ENCODE measurements at regions not wholly inside any gene's neighbourhood (a gene's known extent, or its start where the extent isn't known, plus 50 kb on each side); places are given as distances from the start of the nearest gene placed in this dataset.

- H3K4me3 ChIP-seq (replicated peaks in 1 of 2; ENCODE audit: low read depth in 2 of 2, low read length in 2 of 2): no peak overlapping the region
- TF ChIP-seq CTCF (IDR thresholded peaks at IDR 0.05; ENCODE audit: low read depth, low read length): no peak
- no peak for DNase-seq (ENCODE audit: low read depth in 2 of 2)
These were observed 231.3 kb downstream of the ENC1 start for GRCh38 chr5:74409166-74409706.

- no peak for TF ChIP-seq CTCF (IDR thresholded peaks at IDR 0.05; ENCODE audit: low read depth, low read length)
- no peak for DNase-seq (ENCODE audit: low read depth in 2 of 2)
- H3K4me3 ChIP-seq (replicated peaks in 1 of 2; ENCODE audit: low read depth in 2 of 2, low read length in 2 of 2): no peak overlapping the region
These were observed 232.1 kb downstream of the ENC1 start for GRCh38 chr5:74408150-74409043.

- no peak overlapping the region for H3K4me3 ChIP-seq (replicated peaks in 1 of 2; ENCODE audit: low read depth in 2 of 2, low read length in 2 of 2)
- no peak for DNase-seq (ENCODE audit: low read depth in 2 of 2)
- TF ChIP-seq CTCF (IDR thresholded peaks at IDR 0.05; ENCODE audit: low read depth, low read length): no peak
These were observed 232.8 kb downstream of the ENC1 start for GRCh38 chr5:74407701-74408100.

GRCh38 chr5:74406844-74407243 is 233.7 kb downstream of the ENC1 start:
- no peak overlapping the region for H3K4me3 ChIP-seq (replicated peaks in 1 of 2; ENCODE audit: low read depth in 2 of 2, low read length in 2 of 2)
- no peak for TF ChIP-seq CTCF (IDR thresholded peaks at IDR 0.05; ENCODE audit: low read depth, low read length)
- no peak for DNase-seq (ENCODE audit: low read depth in 2 of 2)

GRCh38 chr5:74405593-74405992 is 234.9 kb downstream of the ENC1 start:
- no peak for TF ChIP-seq CTCF (IDR thresholded peaks at IDR 0.05; ENCODE audit: low read depth, low read length)
- no peak for DNase-seq (ENCODE audit: low read depth in 2 of 2)
- H3K4me3 ChIP-seq (replicated peaks in 1 of 2; ENCODE audit: low read depth in 2 of 2, low read length in 2 of 2): no peak overlapping the region

- TF ChIP-seq CTCF (IDR thresholded peaks at IDR 0.05; ENCODE audit: low read depth, low read length): no peak
- H3K4me3 ChIP-seq (replicated peaks in 1 of 2; ENCODE audit: low read depth in 2 of 2, low read length in 2 of 2): no peak overlapping the region
- DNase-seq (ENCODE audit: low read depth in 2 of 2): no peak
These were observed 235.7 kb downstream of the ENC1 start for GRCh38 chr5:74404574-74405508.

Measured in cardiac fibroblast (primary cell).